ENCODE measurements at regions not wholly inside any gene's neighbourhood (a gene's known extent, or its start where the extent isn't known, plus 50 kb on each side); places are given as distances from the start of the nearest gene placed in this dataset.

- TF ChIP-seq CTCF (IDR thresholded peaks at IDR 0.05) (no peak), CHD2 (IDR thresholded peaks at IDR 0.05; ENCODE audit: low read length, partially characterized antibody) (no peak), SMC3 (IDR thresholded peaks at IDR 0.05) (no peak), CEBPB (IDR thresholded peaks at IDR 0.05) (no peak)
- TF ChIP-seq, protein P1, sequence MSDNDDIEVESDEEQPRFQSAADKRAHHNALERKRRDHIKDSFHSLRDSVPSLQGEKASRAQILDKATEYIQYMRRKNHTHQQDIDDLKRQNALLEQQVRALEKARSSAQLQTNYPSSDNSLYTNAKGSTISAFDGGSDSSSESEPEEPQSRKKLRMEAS (IDR thresholded peaks at IDR 0.05): no peak
These were observed 51.2 kb upstream of the PRR20G start for GRCh38 chr3:127339016-127339415.
